OCI-LY3 (cell line): ENCODE measurements at regions not wholly inside any gene's neighbourhood (a gene's known extent, or its start where the extent isn't known, plus 50 kb on each side); places are given as distances from the start of the nearest gene placed in this dataset.

Experiments used
- H2AFZ ChIP-seq: fragments of 200-600, 300-600 bp; shearing (Covaris generic); 2 replicates; pipeline ENCODE4 v1.6.0; 2014; ENCODE audit warnings: antibody characterized with exemption, low read depth, low read length
- H3K27ac ChIP-seq: fragments of 200-600, 300-600 bp; sonication (generic); 2 replicates; pipeline ENCODE4 v1.5.1; 2014; ENCODE audit warnings: mild to moderate bottlenecking, low read length, moderate library complexity, mixed read lengths
- H3K27me3 ChIP-seq: fragments of 200-600, 300-600 bp; sonication (generic); 2 replicates; pipeline ENCODE4 v1.6.1; 2014; ENCODE audit warnings: low read depth, low read length, mixed read lengths
- H3K36me3 ChIP-seq: fragments of 200-600, 300-600 bp; sonication (generic); replicated peaks from 2 replicates; pipeline ENCODE3; 2014; ENCODE audit warnings: low read depth, low read length, mixed read lengths
- H3K4me1 ChIP-seq: fragments of 300-600, 200-600 bp; sonication (generic); 2 replicates; pipeline ENCODE4 v1.6.1; 2014; ENCODE audit warnings: low read length, mixed read lengths
- H3K4me2 ChIP-seq: fragments of 200-600, 300-600 bp; sonication (generic); 2 replicates; pipeline ENCODE4 v1.6.1; 2014; ENCODE audit warnings: low read length, mixed read lengths
- H3K4me3 ChIP-seq: fragments of 300-600, 200-600 bp; sonication (generic); 2 replicates; pipeline ENCODE4 v1.5.1; 2014; ENCODE audit warnings: antibody characterized with exemption, mild to moderate bottlenecking, low read length, moderate library complexity
- H3K79me2 ChIP-seq: fragments of 300-600, 200-600 bp; shearing (Covaris generic); 2 replicates; pipeline ENCODE4 v1.6.1; 2014; ENCODE audit warnings: mild to moderate bottlenecking, low read length, mixed read lengths
- H3K9ac ChIP-seq: fragments of 300-600, 200-600 bp; shearing (Covaris generic); 2 replicates; pipeline ENCODE4 v1.6.0; 2014; ENCODE audit warnings: mild to moderate bottlenecking, low read length, moderate library complexity
- H3K9me3 ChIP-seq: fragments of 200-600, 300-600 bp; shearing (Covaris generic); 2 replicates; pipeline ENCODE4 v1.6.1; 2014; ENCODE audit warnings: low read length, mixed read lengths; ENCODE audit not compliant: insufficient read depth
- H4K20me1 ChIP-seq: fragments of 200-600, 300-600 bp; sonication (generic); 2 replicates; pipeline ENCODE4 v1.6.1; 2016; ENCODE audit warnings: low read length, mixed read lengths; ENCODE audit not compliant: insufficient read depth
- CTCF ChIP-seq: fragments of 200-600, 300-600 bp; sonication (generic); IDR thresholded peaks from 2 replicates; pipeline ENCODE4 v1.5.1; 2014; ENCODE audit warnings: antibody characterized with exemption, low read length, low read depth
- EZH2phosphoT487 ChIP-seq: fragments of 200-600 bp; shearing (Covaris generic); IDR thresholded peaks from 2 replicates; pipeline ENCODE4 v1.6.1; 2018; ENCODE audit warnings: antibody characterized with exemption, mixed run types, low read depth

- no peak overlapping the region for H2AFZ ChIP-seq
- no peak overlapping the region for H3K9ac ChIP-seq
- TF ChIP-seq CTCF (no peak), EZH2phosphoT487 (no peak)
- no peak overlapping the region for H3K4me2 ChIP-seq
- H3K27me3 ChIP-seq = no peaks in the 10 kb centered on the region
- no peaks in the 10 kb centered on the region for H4K20me1 ChIP-seq
- H3K4me3 ChIP-seq = no peak overlapping the region
- no peaks in the 10 kb centered on the region for H3K9me3 ChIP-seq
- no peaks in the 10 kb centered on the region for H3K36me3 ChIP-seq
- H3K27ac ChIP-seq = no peak overlapping the region
- no peaks in the 10 kb centered on the region for H3K4me1 ChIP-seq
- H3K79me2 ChIP-seq = no peaks in the 10 kb centered on the region
Observed at GRCh38 chr7:156096771-156097538, 284.7 kb upstream of the SHH start.

- Histone ChIP-seq H3K9ac (no peak overlapping the region), H2AFZ (no peak overlapping the region), H3K27ac (no peak overlapping the region), H3K27me3 (no peaks in the 10 kb centered on the region), H3K36me3 (no peaks in the 10 kb centered on the region), H3K9me3 (no peaks in the 10 kb centered on the region), H4K20me1 (no peaks in the 10 kb centered on the region), H3K4me1 (no peaks in the 10 kb centered on the region), H3K4me3 (no peak overlapping the region), H3K79me2 (no peaks in the 10 kb centered on the region), H3K4me2 (no peak overlapping the region)
- TF ChIP-seq CTCF (no peak), EZH2phosphoT487 (no peak)
Observed at GRCh38 chr7:156095908-156096539, 283.8 kb upstream of the SHH start.

DNA sequence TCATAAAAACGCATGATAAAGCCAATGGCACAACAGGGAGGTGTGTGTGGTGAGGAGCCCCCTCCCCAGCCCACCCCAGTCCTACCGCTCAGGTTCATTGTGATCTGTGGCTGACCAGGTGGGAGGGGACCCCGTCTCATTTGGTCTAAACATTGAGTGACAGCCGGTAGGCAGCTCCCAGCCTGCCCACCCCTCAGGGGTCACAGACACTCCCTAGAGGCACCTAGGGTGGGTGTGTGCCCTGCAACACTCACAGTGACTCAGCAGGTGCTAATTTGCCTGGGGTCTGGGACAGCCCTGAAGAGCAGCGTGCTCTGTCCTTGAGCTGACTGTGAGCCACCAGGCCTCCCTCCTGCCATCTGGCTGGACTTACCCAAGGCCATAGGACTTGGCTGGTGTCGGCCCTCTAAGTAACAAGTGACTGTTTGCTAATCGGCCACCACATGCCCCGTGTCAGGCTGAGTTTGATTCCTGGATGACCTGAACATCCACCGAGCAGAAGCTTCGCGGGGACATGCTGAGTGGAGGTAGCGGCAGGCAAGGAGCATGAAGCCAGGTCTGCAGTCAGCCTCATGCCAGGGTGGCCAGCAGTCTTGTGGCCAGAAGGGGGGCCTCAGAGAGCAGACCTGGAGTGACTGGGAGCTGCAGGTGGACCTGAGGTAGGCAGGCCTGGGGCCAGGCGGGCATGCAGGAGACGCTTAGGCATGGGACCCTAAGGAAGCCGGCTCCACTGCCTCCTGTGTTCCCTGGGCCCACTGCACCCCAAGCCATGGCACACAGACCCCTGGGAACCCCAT lies 282.3 kb upstream of the SHH start:
- Histone ChIP-seq H2AFZ (no peak overlapping the region), H3K27ac (no peak overlapping the region), H3K4me2 (no peak overlapping the region), H3K4me1 (no peaks in the 10 kb centered on the region), H4K20me1 (no peaks in the 10 kb centered on the region), H3K79me2 (no peaks in the 10 kb centered on the region), H3K9ac (no peak overlapping the region), H3K9me3 (no peaks in the 10 kb centered on the region), H3K36me3 (no peaks in the 10 kb centered on the region), H3K4me3 (no peak overlapping the region), H3K27me3 (no peaks in the 10 kb centered on the region)
- TF ChIP-seq CTCF (no peak), EZH2phosphoT487 (no peak)

- no peak overlapping the region for H3K4me3 ChIP-seq
- H3K9me3 ChIP-seq = no peaks in the 10 kb centered on the region
- H3K36me3 ChIP-seq = no peaks in the 10 kb centered on the region
- no peak overlapping the region for H3K4me2 ChIP-seq
- H3K79me2 ChIP-seq = no peaks in the 10 kb centered on the region
- no peak overlapping the region for H2AFZ ChIP-seq
- H3K27ac ChIP-seq = no peak overlapping the region
- no peaks in the 10 kb centered on the region for H3K4me1 ChIP-seq
- H3K9ac ChIP-seq = no peak overlapping the region
- TF ChIP-seq CTCF (no peak), EZH2phosphoT487 (no peak)
- no peaks in the 10 kb centered on the region for H4K20me1 ChIP-seq
- no peaks in the 10 kb centered on the region for H3K27me3 ChIP-seq
Observed at GRCh38 chr7:156092307-156092706, 280.0 kb upstream of the SHH start.
